HUES64 (cell line): ENCODE measurements at regions not wholly inside any gene's neighbourhood (a gene's known extent, or its start where the extent isn't known, plus 50 kb on each side); places are given as distances from the start of the nearest gene placed in this dataset.

Experiments
- H3K27ac ChIP-seq: 2 replicates; pipeline ENCODE4 v1.7.0; 2013; ENCODE audit warnings: low read depth, low read length, inconsistent platforms
- H3K27me3 ChIP-seq: 2 replicates; pipeline ENCODE4 v1.6.1; 2013; ENCODE audit warnings: mild to moderate bottlenecking, low read length; ENCODE audit not compliant: insufficient read depth
- H3K36me3 ChIP-seq: 2 replicates; pipeline ENCODE4 v1.6.1; 2013; ENCODE audit warnings: mild to moderate bottlenecking, low read length; ENCODE audit not compliant: insufficient read depth
- H3K4me1 ChIP-seq: 2 replicates; pipeline ENCODE4 v1.6.1; 2013; ENCODE audit warnings: mild to moderate bottlenecking, low read length, moderate library complexity; ENCODE audit not compliant: insufficient read depth
- H3K4me3 ChIP-seq: 2 replicates; pipeline ENCODE4 v1.5.1; 2013; ENCODE audit warnings: mild to moderate bottlenecking, low read length, moderate library complexity
- H3K9ac ChIP-seq: 2 replicates; pipeline ENCODE4 v1.6.1; 2013; ENCODE audit warnings: mild to moderate bottlenecking, low read depth, low read length
- H3K9me3 ChIP-seq: 2 replicates; pipeline ENCODE4 v1.6.1; 2013; ENCODE audit warnings: low read depth, low read length; ENCODE audit not compliant: insufficient read depth
- WGBS: fragments of 150-250, 120-280 bp; methylation state at CpG from one replicate; pipeline ENCODE4 v1.1.7; 2013; ENCODE audit warnings: missing lambda C conversion rate; 5-methylcytosine and 5-hydroxymethylcytosine counted together

DNA sequence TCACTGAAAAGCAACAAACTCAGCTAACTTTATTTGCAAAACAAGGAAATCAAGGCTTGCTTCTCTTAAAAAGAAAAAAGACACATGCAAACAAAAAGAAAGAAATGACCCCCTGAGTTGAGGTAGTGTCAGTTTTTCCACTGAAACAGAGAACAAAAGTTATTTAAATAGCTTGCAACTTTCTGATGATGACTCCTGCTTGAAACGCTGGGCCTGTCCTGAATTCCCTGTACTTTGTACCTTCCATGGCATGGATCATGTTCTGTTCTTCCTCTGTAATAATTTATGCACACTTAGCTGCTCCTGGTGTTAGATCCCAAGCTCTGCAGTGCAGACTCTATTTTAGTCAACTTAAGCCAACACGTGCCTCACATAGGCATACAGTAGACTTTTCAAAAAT is 84.0 kb downstream of the SKA1 start:
- H3K9ac ChIP-seq = no peak overlapping the region
- H3K4me1 ChIP-seq = peaks cover 10% of the 10 kb centered on the region; the same call in 1 of the 2 replicates
- no peak overlapping the region for H3K4me3 ChIP-seq
- 0 out of 2 replicates have a peak overlapping the region, but pooled peaks have one; percentile 59 for H3K27ac ChIP-seq
- H3K9me3 ChIP-seq = no peaks in the 10 kb centered on the region
- no peaks in the 10 kb centered on the region for H3K27me3 ChIP-seq
- WGBS = 61% methylated on average over 2 of the region's 2 CpGs
- H3K36me3 ChIP-seq = no peaks in the 10 kb centered on the region

DNA sequence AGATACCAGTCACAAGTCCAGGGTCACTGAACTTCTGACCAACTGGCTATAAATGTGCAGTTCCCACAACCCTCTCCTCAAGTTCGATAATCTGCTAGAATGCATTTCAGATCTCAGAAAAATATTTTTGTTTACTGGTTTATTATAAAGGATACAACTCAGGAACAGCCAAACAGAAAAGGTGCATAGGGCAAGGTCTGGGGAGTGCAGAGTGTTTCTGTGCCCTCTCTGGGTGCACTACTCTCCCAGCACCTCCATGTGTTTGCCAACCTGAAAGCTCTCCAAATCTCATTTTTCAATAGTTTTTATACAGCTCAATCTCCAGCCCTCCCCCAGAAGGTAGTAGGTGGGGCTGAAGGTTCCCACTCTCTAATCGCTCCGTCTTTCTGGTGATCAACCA is 85.2 kb downstream of the SKA1 start:
- H3K36me3 ChIP-seq = no peaks in the 10 kb centered on the region
- H3K9me3 ChIP-seq = no peaks in the 10 kb centered on the region
- H3K9ac ChIP-seq = no peak overlapping the region
- no peak overlapping the region for H3K4me3 ChIP-seq
- H3K27me3 ChIP-seq = no peaks in the 10 kb centered on the region
- H3K27ac ChIP-seq = no peak overlapping the region
- H3K4me1 ChIP-seq = peaks cover 10% of the 10 kb centered on the region; the same call in 1 of the 2 replicates
- WGBS = 85% methylated on average over 3 of the region's 3 CpGs

DNA sequence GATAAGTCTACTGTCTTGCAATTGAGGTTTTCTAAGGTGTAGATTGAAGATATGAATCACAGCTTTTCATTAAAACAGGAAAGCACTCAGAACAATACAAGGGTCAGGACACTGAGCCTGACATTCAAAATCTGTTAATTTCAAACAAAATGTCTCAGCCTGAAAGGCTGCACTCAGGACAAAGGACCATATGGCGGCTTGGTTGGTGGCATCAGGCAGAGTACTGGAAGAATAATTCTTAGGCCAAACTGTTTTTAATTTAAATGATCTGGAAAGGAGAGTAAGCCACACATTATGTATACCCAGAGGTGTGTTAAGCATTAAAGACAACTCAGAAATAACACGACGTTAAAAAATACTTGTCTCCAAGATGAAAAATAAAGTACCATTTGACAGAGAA is 85.9 kb downstream of the SKA1 start:
- H3K36me3 ChIP-seq = no peaks in the 10 kb centered on the region
- H3K27me3 ChIP-seq = no peaks in the 10 kb centered on the region
- H3K4me1 ChIP-seq = peaks cover 10% of the 10 kb centered on the region; the same call in 1 of the 2 replicates
- no peak overlapping the region for H3K4me3 ChIP-seq
- no peak overlapping the region for H3K27ac ChIP-seq
- no peaks in the 10 kb centered on the region for H3K9me3 ChIP-seq
- WGBS = 97% methylated on average over 3 of the region's 3 CpGs
- H3K9ac ChIP-seq = no peak overlapping the region

DNA sequence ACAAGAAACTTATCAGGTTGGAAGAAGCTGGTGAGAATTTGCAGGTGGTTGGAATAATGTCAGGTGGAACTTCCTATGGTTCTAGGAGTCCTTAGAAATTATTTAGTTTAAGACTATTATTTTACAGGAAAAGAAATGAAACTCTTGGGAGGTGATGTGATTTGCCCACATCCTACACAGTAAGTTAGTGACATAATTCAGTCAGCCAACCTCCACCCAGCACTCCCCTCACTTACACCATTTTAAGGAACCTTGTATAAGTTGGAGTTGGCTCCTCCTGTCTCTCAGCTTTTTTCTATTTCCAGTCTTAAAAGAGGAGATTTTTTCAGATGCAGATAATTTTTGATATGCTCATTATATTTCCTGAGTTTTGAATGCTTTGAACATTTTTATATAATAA is 86.4 kb downstream of the SKA1 start:
- Histone ChIP-seq H3K9me3 (no peaks in the 10 kb centered on the region), H3K27me3 (no peaks in the 10 kb centered on the region), H3K4me3 (no peak overlapping the region), H3K4me1 (peaks cover 10% of the 10 kb centered on the region; the same call in 1 of the 2 replicates), H3K27ac (no peak overlapping the region), H3K36me3 (no peaks in the 10 kb centered on the region), H3K9ac (no peak overlapping the region)

DNA sequence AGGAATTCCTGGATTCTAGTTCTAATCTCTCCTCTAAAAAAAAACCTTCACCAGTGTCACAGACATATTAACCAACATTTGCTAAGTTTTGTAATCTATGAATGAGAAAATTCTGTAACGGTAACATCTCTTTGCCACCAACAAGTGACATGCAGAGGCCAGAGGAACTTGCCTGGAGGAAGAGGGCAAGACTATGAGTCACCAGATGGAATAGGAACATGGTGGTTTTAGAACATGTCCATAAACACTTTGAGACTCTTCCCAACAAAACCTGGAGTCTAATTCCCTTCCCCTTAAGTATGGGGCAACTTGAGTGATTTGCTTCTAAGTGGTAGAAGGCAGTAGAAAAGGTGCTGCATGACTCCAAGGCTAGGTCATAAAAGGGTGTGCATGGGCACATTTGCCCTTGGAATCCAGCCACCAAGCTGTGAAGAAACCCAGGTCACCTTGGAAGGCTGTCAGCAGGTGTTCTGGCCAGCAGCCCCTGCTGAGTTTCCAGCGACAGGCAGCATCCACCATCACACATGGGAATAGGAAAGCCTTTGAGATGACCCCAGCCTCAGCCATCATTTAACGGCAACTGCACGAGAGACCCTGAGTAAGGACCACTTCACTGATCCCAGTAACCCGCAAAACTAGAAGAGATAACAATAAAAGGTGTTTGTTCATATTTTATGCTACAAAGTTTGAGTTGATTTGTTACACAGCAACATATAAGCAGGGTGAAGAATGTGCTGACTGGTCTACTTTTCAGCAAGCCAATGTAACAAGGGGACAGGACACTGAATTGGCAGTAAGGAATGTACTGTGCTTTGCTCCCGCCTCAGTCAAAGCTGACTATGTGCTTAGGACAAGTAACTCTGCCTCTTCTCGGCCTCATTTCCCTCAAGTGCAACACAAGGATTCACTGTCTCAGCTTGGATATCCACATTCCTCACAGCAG is 90.6 kb downstream of the SKA1 start:
- Histone ChIP-seq H3K4me3 (no peak overlapping the region), H3K36me3 (no peaks in the 10 kb centered on the region), H3K27ac (no peak overlapping the region), H3K9me3 (no peaks in the 10 kb centered on the region), H3K27me3 (no peaks in the 10 kb centered on the region), H3K4me1 (no peaks in the 10 kb centered on the region), H3K9ac (no peak overlapping the region)
- 95% methylated on average over 7 of the region's 7 CpGs for WGBS

DNA sequence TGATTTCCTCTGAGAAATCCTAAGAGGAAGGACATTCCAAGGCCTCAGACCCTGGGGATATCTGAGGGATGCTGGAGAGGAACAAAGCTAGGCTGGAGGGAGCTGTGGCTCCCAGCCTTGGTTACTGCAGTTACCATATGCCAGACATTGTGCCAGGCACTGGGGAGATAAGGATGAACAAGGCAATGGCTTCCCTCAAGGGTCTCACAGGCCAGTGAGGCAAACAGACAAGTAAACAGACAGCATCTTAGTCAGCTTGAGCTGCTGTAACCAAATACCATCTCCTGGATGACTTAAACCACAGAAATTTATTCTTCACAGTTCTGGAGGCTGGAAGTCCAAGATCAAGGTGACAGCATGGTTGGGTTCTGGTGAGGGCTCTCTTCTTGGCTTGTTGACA is 91.8 kb downstream of the SKA1 start:
- H3K9me3 ChIP-seq = no peaks in the 10 kb centered on the region
- H3K9ac ChIP-seq = no peak overlapping the region
- no peak overlapping the region for H3K4me3 ChIP-seq
- H3K36me3 ChIP-seq = no peaks in the 10 kb centered on the region
- H3K27me3 ChIP-seq = no peaks in the 10 kb centered on the region
- H3K27ac ChIP-seq = no peak overlapping the region
- no peaks in the 10 kb centered on the region for H3K4me1 ChIP-seq

DNA sequence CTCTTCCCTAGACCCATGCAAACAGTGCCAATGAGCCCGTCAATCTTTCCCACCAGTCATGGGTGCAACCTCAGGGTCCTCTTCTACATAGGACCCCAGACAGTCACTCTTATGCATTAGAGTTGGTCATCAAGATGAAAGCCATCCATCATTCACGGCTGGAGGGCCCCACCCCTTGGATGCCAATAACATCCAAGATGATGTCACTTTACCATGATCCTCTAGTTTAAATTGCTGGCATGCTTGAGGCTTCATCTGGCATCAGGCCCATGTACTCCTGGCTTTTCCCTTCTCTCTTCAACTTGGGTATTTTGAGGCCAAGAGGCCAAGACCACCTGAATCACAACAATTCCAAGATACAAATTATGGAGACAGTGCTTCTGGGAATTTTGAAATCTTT is 91.1 kb upstream of the MAPK4 start:
- Histone ChIP-seq H3K36me3 (no peaks in the 10 kb centered on the region), H3K4me1 (no peaks in the 10 kb centered on the region), H3K4me3 (no peak overlapping the region), H3K9me3 (no peaks in the 10 kb centered on the region), H3K9ac (no peak overlapping the region), H3K27ac (no peak overlapping the region), H3K27me3 (no peaks in the 10 kb centered on the region)
- 87% methylated on average over 2 of the region's 2 CpGs for WGBS

DNA sequence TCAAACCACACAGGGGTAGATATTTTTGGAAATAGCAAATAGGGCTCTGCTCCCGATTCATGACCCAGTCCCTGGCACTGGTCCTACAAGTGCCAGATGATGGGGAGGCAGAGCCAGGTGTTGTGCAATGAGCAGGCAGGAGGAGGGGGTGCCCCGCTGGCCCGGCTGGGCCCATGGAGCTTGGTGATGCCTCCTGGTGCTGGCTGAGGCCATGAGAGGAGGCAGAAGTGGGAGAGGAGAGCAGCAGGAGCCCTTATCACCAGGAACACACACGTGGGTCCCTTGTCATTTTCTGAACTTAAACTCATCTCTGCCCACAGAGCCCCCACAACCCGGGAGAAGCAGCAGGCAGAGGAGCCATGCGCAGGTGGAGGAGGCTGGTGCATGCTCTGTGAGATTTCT is 90.5 kb upstream of the MAPK4 start:
- H3K9ac ChIP-seq = no peak overlapping the region
- WGBS = 84% methylated on average over 6 of the region's 6 CpGs
- no peaks in the 10 kb centered on the region for H3K9me3 ChIP-seq
- no peaks in the 10 kb centered on the region for H3K27me3 ChIP-seq
- no peak overlapping the region for H3K27ac ChIP-seq
- no peak overlapping the region for H3K4me3 ChIP-seq
- no peaks in the 10 kb centered on the region for H3K4me1 ChIP-seq
- no peaks in the 10 kb centered on the region for H3K36me3 ChIP-seq

DNA sequence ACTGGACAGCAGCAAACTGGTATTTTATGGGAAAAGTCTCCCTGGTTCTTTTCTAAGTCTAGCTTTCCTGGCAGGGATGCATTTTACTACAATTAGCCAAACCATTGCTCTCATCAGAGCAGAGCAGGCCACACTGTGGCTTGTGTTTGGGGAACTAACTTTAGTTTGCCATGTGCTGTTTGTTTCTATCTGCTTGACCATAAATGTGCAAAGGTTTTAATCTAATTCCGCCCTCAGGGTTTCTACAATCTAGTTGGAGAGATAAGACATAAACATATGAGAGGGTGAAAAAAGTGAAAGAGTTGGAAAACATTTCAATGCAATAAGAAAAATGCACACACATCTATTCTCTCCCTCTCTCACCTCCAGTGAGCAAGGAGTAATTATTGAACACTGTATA is 86.9 kb upstream of the MAPK4 start:
- H3K27ac ChIP-seq = no peak overlapping the region
- WGBS = 100% methylated on average over 1 of the region's 1 CpG

DNA sequence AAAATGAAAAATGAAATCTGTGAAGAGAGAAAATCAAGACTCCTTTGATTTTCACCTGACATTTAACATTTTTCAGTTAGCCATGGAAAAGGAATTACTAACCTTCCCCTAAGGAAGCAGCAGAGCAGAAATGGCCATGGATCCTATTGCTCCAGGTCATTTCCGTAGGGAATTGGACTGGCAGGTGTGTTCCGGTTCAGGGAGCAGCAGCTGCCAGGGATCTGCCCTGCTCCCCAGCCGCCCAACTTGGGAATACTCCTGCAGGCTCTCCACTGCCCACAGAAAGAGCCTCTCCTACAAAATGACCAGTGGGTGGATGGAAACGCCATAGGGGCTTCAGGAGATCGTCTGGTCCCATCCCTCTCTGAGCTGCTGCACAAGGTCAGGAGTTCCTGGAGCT is 86.0 kb upstream of the MAPK4 start:
- Histone ChIP-seq H3K9me3 (no peaks in the 10 kb centered on the region), H3K9ac (no peak overlapping the region), H3K36me3 (no peaks in the 10 kb centered on the region), H3K4me1 (no peaks in the 10 kb centered on the region), H3K27ac (no peak overlapping the region), H3K4me3 (no peak overlapping the region), H3K27me3 (no peaks in the 10 kb centered on the region)
- 90% methylated on average over 5 of the region's 5 CpGs for WGBS

More for the DNA sequence above, 86.9 kb upstream of the MAPK4 start:
- H3K36me3 ChIP-seq = no peaks in the 10 kb centered on the region
- no peaks in the 10 kb centered on the region for H3K9me3 ChIP-seq
- no peaks in the 10 kb centered on the region for H3K27me3 ChIP-seq
- no peak overlapping the region for H3K4me3 ChIP-seq
- H3K9ac ChIP-seq = no peak overlapping the region
- H3K4me1 ChIP-seq = no peaks in the 10 kb centered on the region

DNA sequence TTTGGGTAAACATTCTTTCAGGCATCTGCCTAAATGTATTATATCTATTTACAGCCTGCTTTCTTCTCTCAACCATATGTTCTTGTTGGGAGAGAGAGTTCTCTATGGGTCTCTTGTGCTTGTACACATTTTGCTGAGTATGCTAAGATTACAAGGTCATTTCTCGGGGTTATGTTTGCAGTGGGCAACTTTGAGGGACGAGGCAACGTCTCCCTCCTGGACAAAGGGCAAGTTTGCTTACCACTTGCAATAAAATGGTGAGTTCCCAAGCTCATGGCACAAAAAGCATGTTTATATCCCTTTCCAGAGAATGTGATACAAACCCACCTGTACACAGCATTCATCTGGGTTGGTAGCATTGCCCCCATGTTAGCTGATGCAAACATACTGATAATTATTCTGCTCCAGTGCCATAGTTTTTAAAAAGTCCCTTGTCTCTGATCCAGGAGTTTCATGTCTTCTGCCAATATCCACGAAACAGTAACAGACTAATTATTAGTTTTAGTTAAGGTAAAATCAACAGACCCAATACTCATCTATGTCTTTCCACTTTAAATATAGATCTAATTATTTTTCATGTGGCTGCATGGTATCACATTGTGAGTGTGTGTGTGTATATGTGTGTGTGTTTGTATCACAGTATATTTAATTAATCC is 84.2 kb upstream of the MAPK4 start:
- no peak overlapping the region for H3K27ac ChIP-seq
- no peaks in the 10 kb centered on the region for H3K9me3 ChIP-seq
- no peak overlapping the region for H3K4me3 ChIP-seq
- H3K36me3 ChIP-seq = no peaks in the 10 kb centered on the region
- no peak overlapping the region for H3K9ac ChIP-seq
- H3K27me3 ChIP-seq = no peaks in the 10 kb centered on the region
- WGBS = 94% methylated on average over 3 of the region's 4 CpGs
- no peaks in the 10 kb centered on the region for H3K4me1 ChIP-seq
